ENCODE measurements at regions not wholly inside any gene's neighbourhood (a gene's known extent, or its start where the extent isn't known, plus 50 kb on each side); places are given as distances from the start of the nearest gene placed in this dataset.
A peak's percentile ranks its signal among the peaks of the same experiment; 100 is the strongest.
"Not testable (repeated sequence)": the region's sequence is repeated elsewhere in the genome, so short reads cannot be mapped to it uniquely, and the experiment has no call there.

DNA sequence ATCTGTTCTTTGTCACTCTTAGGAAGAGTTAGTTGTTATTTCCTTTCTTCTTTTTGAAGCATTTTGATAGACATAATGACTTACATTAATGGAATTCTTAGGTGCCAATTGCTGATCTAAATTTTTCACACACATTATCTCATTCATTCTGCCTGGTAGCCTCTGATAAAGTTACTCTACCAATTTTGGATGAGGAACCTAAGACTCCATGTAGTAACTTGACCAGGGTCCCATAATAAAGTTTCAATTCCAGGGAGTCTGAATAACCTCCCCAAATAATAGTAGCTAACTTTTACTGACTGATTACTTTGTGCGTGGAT is 73.2 kb upstream of the CITED2 start:
- intact Hi-C loops (cut with micrococcal nuclease): no loop called here
- Mint-ChIP-seq H3K36me3 (ENCODE audit: insufficient read depth, unreplicated experiment) (no peaks in the 10 kb centered on the region), H3K4me3 (ENCODE audit: unreplicated experiment) (no peak overlapping the region), H3K4me1 (ENCODE audit: insufficient read depth, unreplicated experiment) (peaks cover 20% of the 10 kb centered on the region), H3K27me3 (ENCODE audit: insufficient read depth, unreplicated experiment) (no peaks in the 10 kb centered on the region), H3K27ac (ENCODE audit: low read depth, unreplicated experiment) (peak overlapping the region; percentile 43), H3K9me3 (ENCODE audit: unreplicated experiment) (peaks cover 7% of the 10 kb centered on the region)
- BruUV-seq (replicated peaks): no TSS peak
- ChIA-PET POLR2A (interaction anchor here (1.0 to 1.9 kb wide), 3 partner anchors 8 to 73 kb away, joined by 3 to 6 read pairs (median 3); partner anchors contain the start of gene CITED2), CTCF (interaction anchor here (0.7 kb wide), 1 partner anchor 935 kb away, joined by 4 read pairs; no protein-coding TSS in a partner anchor)
- TF ChIP-seq, protein P1, sequence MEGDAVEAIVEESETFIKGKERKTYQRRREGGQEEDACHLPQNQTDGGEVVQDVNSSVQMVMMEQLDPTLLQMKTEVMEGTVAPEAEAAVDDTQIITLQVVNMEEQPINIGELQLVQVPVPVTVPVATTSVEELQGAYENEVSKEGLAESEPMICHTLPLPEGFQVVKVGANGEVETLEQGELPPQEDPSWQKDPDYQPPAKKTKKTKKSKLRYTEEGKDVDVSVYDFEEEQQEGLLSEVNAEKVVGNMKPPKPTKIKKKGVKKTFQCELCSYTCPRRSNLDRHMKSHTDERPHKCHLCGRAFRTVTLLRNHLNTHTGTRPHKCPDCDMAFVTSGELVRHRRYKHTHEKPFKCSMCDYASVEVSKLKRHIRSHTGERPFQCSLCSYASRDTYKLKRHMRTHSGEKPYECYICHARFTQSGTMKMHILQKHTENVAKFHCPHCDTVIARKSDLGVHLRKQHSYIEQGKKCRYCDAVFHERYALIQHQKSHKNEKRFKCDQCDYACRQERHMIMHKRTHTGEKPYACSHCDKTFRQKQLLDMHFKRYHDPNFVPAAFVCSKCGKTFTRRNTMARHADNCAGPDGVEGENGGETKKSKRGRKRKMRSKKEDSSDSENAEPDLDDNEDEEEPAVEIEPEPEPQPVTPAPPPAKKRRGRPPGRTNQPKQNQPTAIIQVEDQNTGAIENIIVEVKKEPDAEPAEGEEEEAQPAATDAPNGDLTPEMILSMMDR (IDR thresholded peaks at IDR 0.05; ENCODE audit: unreplicated experiment): no peak
- DNase-seq (ENCODE audit: unreplicated experiment): no peak

DNA sequence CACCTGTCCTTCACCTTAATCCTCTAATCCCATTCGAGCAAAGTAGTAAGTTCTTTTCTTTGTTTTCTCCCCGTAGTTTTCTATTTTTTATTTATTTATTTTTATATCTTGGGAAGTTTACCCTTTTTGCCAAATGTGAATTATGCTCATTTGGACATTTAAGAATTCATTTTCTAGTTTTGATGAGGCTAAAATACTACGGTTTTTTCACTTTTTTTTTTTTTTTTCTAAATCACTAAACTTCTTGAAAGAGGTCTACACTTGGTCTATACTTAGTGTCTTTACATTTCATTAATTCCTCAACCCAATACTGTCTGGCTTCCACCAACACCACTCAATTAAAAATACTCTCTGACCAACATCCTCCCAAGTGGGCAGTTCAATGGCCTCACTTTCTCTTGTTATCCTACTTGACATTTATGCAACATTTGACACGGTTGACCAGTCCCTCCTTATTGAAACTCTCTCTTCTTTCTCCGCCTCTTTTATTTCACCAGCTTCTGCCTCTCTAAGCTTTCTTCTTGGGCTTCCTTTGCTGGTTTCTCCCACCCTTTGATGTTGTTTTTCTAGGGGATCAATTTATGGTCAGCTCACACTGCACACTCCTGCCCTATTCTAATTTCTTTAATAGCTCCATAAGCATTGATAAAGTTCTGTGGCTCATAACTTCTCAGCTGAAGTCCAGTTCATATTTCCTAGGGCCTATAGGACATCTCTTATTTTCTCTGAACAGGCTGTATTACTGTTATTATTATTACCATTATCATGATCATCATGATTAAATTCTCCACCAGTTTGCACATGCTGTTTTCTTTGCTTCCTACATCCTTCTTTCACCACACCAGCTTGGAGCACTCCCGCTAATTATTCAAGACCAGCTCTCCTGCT is 72.6 kb upstream of the CITED2 start:
- no peak overlapping the region for H3K4me3 Mint-ChIP-seq (ENCODE audit: unreplicated experiment)
- no peaks in the 10 kb centered on the region for H3K27me3 Mint-ChIP-seq (ENCODE audit: insufficient read depth, unreplicated experiment)
- H3K27ac Mint-ChIP-seq (ENCODE audit: low read depth, unreplicated experiment): peak overlapping the region; percentile 43
- H3K36me3 Mint-ChIP-seq (ENCODE audit: insufficient read depth, unreplicated experiment): no peaks in the 10 kb centered on the region
- TF ChIP-seq, protein P1 (IDR thresholded peaks at IDR 0.05; ENCODE audit: unreplicated experiment): no peak
- peaks cover 14% of the 10 kb centered on the region for H3K4me1 Mint-ChIP-seq (ENCODE audit: insufficient read depth, unreplicated experiment)
- peaks cover 7% of the 10 kb centered on the region for H3K9me3 Mint-ChIP-seq (ENCODE audit: unreplicated experiment)
- intact Hi-C loops (cut with micrococcal nuclease): no loop called here
- POLR2A ChIA-PET: interaction anchor here (1.0 to 1.9 kb wide), 3 partner anchors 8 to 73 kb away, joined by 3 to 6 read pairs (median 3); partner anchors contain the start of gene CITED2
- no TSS peak for BruUV-seq (replicated peaks)
- CTCF ChIA-PET: interaction anchor here (0.7 kb wide), 1 partner anchor 936 kb away, joined by 4 read pairs; no protein-coding TSS in a partner anchor
- no peak for DNase-seq (ENCODE audit: unreplicated experiment)

DNA sequence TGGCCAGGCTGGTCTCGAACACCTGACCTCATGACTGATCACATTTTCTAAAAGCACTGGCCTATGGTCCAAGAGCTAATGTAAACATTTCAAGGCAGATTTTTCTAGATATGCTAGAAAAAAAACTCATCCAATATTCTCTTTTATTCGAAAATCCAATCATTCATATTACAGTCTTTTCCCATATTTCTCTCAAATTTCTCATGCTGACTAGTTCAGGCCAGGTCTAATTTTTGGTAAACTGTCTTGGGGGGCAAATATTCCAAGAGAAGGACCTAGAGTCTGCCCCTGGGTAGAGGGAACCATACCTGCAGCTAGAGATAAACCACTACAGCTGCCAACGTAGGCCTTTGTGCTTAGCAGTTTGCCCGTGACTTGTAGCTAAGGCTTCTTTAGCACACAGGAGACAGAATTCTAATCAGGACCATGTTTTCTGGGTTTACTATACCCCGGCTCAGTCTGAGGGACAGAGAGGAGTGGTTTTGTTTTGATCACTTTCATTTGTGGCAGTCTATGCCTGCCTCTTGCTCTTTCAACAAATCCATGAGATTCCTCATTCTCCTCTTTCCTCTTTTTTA is 71.8 kb upstream of the CITED2 start:
- Mint-ChIP-seq H3K4me1 (ENCODE audit: insufficient read depth, unreplicated experiment) (peaks cover 12% of the 10 kb centered on the region), H3K9me3 (ENCODE audit: unreplicated experiment) (peaks cover 7% of the 10 kb centered on the region), H3K27ac (ENCODE audit: low read depth, unreplicated experiment) (no peak overlapping the region), H3K27me3 (ENCODE audit: insufficient read depth, unreplicated experiment) (no peaks in the 10 kb centered on the region), H3K36me3 (ENCODE audit: insufficient read depth, unreplicated experiment) (no peaks in the 10 kb centered on the region), H3K4me3 (ENCODE audit: unreplicated experiment) (no peak overlapping the region)
- POLR2A ChIA-PET: interaction anchor here (0.9 kb wide), 1 partner anchor 20 kb away, joined by 3 read pairs; no protein-coding TSS in a partner anchor
- intact Hi-C loops (cut with micrococcal nuclease): no loop called here
- TF ChIP-seq, protein P1 (IDR thresholded peaks at IDR 0.05; ENCODE audit: unreplicated experiment): no peak
- no TSS peak for BruUV-seq (replicated peaks)
- DNase-seq (ENCODE audit: unreplicated experiment): no peak
- CTCF ChIA-PET: interaction anchor here (1.1 kb wide), 1 partner anchor 9 kb away, joined by 3 read pairs; no protein-coding TSS in a partner anchor

DNA sequence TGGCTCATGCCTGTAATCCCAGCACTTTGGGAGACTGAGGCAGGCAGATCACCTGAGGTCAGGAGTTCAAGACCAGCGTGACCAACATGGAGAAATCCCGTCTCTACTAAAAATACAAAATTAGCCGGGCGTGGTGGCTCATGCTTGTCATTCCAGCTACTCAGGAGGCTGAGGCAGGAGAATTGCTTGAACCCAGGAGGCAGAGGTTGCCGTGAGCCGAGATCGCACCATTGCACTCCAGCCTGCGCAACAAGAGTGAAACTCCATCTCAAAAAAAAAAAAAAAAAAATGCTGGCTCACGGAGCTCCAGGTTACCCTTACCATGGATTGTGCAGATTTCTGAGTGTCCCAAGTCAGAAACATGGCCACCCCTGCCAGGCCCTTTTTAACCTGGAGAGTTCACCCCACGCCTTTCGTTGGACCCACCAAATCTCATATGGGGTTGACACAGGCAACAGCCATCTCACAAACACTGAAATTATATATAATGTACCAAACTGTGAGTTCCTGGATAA is 69.9 kb upstream of the CITED2 start:
- POLR2A ChIA-PET; DNase-seq (ENCODE audit: unreplicated experiment); intact Hi-C loops (cut with micrococcal nuclease); H3K27ac Mint-ChIP-seq (ENCODE audit: low read depth, unreplicated experiment); H3K27me3 Mint-ChIP-seq (ENCODE audit: insufficient read depth, unreplicated experiment); BruUV-seq (replicated peaks); H3K4me3 Mint-ChIP-seq (ENCODE audit: unreplicated experiment); H3K9me3 Mint-ChIP-seq (ENCODE audit: unreplicated experiment); H3K36me3 Mint-ChIP-seq (ENCODE audit: insufficient read depth, unreplicated experiment): not testable (repeated sequence)
- H3K4me1 Mint-ChIP-seq (ENCODE audit: insufficient read depth, unreplicated experiment): peaks cover 10% of the 10 kb centered on the region
- CTCF ChIA-PET: interaction anchor here (0.5 to 0.7 kb wide), 2 partner anchors 268 to 340 kb away, joined by 3 read pairs; no protein-coding TSS in a partner anchor

All from MCF 10A (cell line).